ENCODE measurements at regions not wholly inside any gene's neighbourhood (a gene's known extent, or its start where the extent isn't known, plus 50 kb on each side); places are given as distances from the start of the nearest gene placed in this dataset.
A peak's percentile ranks its signal among the peaks of the same experiment; 100 is the strongest.

- Histone ChIP-seq H3K27ac (peak overlapping the region; percentile 33 to 41), H3K4me1 (peaks cover 0 to 4% of the 10 kb centered on the region in 2 donors), H3K9me3 (no peaks in the 10 kb centered on the region), H3K4me3 (no peak overlapping the region), H3K36me3 (no peaks in the 10 kb centered on the region), H3K27me3 (no peaks in the 10 kb centered on the region)
- intact Hi-C loops (cut with DNase I; ENCODE audit: low total_unique reads): no loop called here
- no peak for TF ChIP-seq CTCF (IDR thresholded peaks at IDR 0.05)
- TF ChIP-seq POLR2A (IDR thresholded peaks at IDR 0.05): no peak
- DNase-seq: no peak
Measured at GRCh38 chr17:77460514-77461046, 319.8 kb downstream of the SEC14L1 start.

GRCh38 chr17:77461277-77462057 is 320.7 kb downstream of the SEC14L1 start:
- H3K4me1 ChIP-seq: peaks cover 0 to 4% of the 10 kb centered on the region in 2 donors
- no peaks in the 10 kb centered on the region for H3K36me3 ChIP-seq
- peak overlapping the region in 1 of 2 donors; percentile 33 for H3K27ac ChIP-seq
- intact Hi-C loops (cut with DNase I; ENCODE audit: low total_unique reads): no loop called here
- TF ChIP-seq CTCF (IDR thresholded peaks at IDR 0.05): no peak
- TF ChIP-seq POLR2A (IDR thresholded peaks at IDR 0.05): no peak
- H3K9me3 ChIP-seq: no peaks in the 10 kb centered on the region
- no peak overlapping the region for H3K4me3 ChIP-seq
- H3K27me3 ChIP-seq: no peaks in the 10 kb centered on the region
- DNase-seq: no peak

GRCh38 chr17:77462090-77462489 is 321.3 kb downstream of the SEC14L1 start:
- Histone ChIP-seq H3K4me1 (peaks cover 0 to 4% of the 10 kb centered on the region in 2 donors), H3K27me3 (no peaks in the 10 kb centered on the region)
- intact Hi-C loops (cut with DNase I; ENCODE audit: low total_unique reads): no loop called here

GRCh38 chr17:77462553-77463497 is 322.1 kb downstream of the SEC14L1 start:
- Histone ChIP-seq H3K36me3 (no peaks in the 10 kb centered on the region), H3K9me3 (no peaks in the 10 kb centered on the region), H3K4me1 (peaks cover 0 to 4% of the 10 kb centered on the region in 2 donors), H3K27me3 (no peaks in the 10 kb centered on the region), H3K4me3 (no peak overlapping the region), H3K27ac (peak overlapping the region in 1 of 2 donors; percentile 0)
- no peak for DNase-seq
- intact Hi-C loops (cut with DNase I; ENCODE audit: low total_unique reads): no loop called here
- TF ChIP-seq CTCF (IDR thresholded peaks at IDR 0.05) (no peak), POLR2A (IDR thresholded peaks at IDR 0.05) (no peak)

More at GRCh38 chr17:77462090-77462489, 321.3 kb downstream of the SEC14L1 start:
- no peaks in the 10 kb centered on the region for H3K36me3 ChIP-seq
- TF ChIP-seq POLR2A (IDR thresholded peaks at IDR 0.05) (no peak), CTCF (IDR thresholded peaks at IDR 0.05) (no peak)
- DNase-seq: no peak
- no peaks in the 10 kb centered on the region for H3K9me3 ChIP-seq
- no peak overlapping the region for H3K4me3 ChIP-seq
- H3K27ac ChIP-seq: peak overlapping the region in 1 of 2 donors; percentile 21
